GM19238 (cell line): ENCODE measurements at regions not wholly inside any gene's neighbourhood (a gene's known extent, or its start where the extent isn't known, plus 50 kb on each side); places are given as distances from the start of the nearest gene placed in this dataset.
"Not testable (repeated sequence)": the region's sequence is repeated elsewhere in the genome, so short reads cannot be mapped to it uniquely, and the experiment has no call there.

Experiments used
- DNase-seq: peaks from one replicate; pipeline ENCODE4 v3.0.0; 2011; ENCODE audit warnings: low spot score; ENCODE audit not compliant: insufficient read length

DNA sequence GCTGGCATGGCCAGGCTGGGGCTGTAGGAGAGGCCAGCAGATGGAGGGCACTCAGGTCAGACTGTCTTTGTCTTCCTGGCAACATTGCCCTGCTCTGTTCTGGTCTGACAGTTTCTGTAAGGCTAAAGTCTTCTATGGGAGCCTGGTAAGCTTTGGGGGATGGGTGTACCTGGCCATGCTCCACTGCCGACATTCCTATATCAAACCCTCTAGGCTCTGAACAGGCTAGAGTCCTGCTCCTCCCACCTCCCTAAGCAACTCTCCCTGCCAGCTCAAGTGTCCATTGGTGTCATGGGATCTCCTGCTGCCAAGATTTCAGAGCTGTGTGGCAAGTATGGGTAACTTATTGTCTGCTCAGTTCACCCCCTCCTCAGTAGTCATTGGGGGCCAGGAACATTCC lies 163.5 kb upstream of the UGT8 start:
- no peak for DNase-seq

DNA sequence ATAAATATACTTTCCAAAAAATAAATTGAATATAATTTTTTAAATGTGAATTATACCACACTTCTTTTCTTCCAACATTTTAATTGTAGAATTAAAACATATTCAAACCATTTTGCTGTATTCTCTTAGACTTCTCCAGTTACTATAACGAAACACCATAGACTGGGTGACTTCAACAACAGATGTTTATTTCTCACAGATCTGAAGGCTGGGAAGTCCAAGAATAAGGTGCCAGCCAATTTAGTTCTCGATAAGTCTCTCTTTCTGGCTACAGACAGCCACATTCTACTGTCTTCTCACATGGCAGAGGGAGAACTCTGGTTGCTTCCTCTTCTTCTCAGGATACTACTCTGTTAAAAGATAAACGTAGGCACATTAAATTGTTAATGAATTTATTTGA lies 155.8 kb upstream of the UGT8 start:
- no peak for DNase-seq

GRCh38 chr4:114444211-114444610 lies 154.4 kb upstream of the UGT8 start:
- no peak for DNase-seq

- not testable (repeated sequence) for DNase-seq
Observed at GRCh38 chr4:114447963-114448516, 150.6 kb upstream of the UGT8 start.

DNA sequence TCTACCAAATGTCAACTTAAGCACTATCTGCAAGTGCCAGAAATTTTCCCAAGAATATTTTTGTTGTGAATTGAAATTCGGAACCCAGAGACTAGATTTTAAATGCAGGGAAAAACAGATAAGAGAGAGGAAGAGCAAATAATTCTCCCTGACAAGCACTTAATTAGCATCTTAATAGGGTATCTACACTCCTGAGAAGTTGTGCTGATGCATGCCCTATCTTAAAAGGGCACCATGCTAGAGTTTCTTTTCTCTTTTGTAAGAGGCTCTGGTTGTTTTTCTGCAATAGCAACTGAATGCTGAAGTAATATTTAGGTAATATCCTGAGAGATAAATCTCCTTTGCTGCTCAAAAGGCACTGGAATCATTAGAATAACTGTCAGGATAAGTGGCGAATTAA lies 139.9 kb upstream of the UGT8 start:
- no peak for DNase-seq

- no peak for DNase-seq
Observed at GRCh38 chr4:114464726-114465272, 133.8 kb upstream of the UGT8 start.

- DNase-seq = no peak
Observed at GRCh38 chr4:114465766-114466165, 132.8 kb upstream of the UGT8 start.

DNA sequence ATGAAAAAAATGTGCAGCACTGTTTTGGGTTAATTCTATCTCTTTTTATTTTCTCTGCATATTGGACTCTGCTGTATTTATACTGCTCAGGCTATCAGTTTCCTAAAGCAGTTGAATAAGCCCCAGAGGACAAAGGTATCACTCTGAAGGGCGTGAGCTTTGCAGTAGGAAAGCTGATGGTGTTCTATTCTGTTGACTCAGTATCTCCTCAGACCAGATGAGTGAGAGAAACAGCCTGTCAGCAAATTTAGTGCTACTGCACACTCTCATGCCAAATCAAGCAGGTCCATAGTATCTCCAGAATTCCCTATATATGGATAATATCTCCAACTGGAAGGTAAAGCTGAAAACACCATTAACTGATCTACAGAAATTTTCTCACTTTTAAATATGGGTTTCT lies 132.3 kb upstream of the UGT8 start:
- no peak for DNase-seq

- no peak for DNase-seq
Observed at GRCh38 chr4:114472269-114473032, 126.2 kb upstream of the UGT8 start.

DNA sequence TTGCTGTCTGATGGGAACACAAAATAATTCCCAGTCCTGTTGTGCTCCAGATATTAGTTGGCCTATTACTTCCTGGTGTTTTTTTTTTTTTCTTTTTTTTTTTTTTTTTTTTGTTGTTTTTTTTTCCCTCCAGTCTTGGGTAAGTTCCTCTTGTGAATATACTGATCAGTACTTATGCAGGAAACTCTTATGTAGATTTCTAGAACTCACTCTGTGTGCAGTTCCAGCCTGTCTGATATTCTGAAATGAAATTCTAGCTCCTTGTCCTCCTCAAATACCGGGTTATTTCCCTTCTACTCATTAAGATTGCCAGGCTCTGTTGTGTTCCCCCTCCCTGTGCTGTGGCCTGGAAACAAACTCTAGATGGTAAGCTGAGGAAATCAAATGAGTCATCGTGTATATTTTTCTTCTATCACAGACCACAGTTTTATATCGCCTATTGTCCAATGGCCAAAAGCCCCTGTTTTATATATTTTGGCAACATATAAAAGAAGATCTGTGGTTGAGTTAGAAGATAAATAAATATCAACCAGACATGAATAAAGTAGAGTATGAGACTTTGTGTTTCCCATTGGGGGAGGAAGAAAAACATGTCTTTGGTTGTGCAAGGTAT lies 124.3 kb upstream of the UGT8 start:
- no peak for DNase-seq

DNA sequence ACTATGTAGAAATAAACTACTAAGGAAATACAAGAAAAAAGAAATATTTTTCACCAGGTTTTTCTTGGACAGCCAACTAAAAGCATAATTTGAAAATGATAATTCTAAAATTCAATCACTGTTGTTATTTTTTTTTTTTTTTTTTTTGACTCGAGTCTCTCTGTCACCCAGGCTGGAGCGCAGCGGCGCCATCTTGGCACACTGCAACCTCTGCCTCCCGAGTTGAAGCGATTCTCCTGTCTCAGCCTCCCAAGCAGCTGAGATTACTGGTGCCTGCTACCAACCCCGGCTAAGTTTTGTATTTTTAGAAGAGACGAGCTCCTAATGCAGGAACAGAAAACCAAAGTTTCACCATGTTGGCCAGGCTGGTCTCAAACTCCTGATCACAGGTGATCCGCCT lies 122.3 kb upstream of the UGT8 start:
- no peak for DNase-seq

DNA sequence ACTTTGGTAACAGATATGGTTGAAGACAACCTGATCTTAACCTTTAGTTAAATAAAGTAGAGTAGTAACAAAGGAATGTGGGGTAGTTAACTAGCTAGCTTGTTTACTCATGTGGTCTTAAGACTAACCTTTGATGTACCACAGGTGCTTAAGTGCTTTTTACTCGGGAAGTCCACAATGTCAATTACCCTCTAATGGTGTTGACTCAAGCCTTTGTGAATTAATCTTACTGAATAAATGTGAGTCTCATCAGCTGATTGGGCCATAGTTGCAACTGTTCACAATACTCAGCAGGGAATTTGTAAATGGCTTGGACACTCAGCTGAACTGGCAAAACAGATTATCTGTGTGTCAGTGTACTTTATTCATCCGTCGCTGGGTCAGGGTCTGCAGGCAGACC lies 119.0 kb upstream of the UGT8 start:
- no peak for DNase-seq

DNA sequence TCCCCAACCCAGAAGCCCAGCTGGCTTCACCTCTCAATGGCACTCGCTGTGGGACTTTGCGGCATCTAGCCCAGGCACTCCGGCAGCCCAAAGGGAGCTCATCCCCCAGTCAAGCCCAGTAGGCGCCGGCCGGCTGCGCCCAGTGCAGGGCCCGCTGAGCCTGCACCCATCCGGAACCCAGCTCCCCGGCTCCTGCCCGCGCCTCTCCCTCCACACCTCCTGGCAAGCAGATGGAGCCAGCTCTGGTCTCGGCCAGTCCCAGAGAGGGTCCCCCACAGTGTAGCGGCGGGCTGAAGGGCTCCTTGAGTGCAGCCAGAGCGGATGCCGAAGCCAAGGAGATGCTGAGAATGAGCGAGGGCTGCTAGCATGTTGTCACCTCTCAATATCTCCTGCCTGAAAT lies 116.8 kb upstream of the UGT8 start:
- no peak for DNase-seq

DNA sequence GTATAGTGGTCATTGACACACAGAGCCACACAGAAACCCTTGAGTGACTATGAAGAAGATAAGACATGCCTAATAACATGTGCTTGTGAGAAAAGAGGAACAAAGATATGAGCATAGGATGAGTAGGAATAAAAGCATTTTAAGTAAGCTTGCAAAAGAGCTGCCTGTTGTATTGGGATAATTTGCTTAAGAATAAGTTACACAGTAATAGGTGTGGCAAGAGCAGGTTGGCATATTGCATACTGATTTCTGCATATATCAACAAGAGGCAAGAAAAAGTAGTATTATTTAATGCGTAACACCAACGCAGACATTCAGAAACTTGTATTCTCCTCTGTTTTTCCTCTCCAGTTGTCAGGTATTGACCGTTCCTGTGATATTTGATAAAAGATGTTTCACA lies 111.5 kb upstream of the UGT8 start:
- DNase-seq = no peak

GRCh38 chr4:114488301-114488982 lies 110.2 kb upstream of the UGT8 start:
- no peak for DNase-seq

DNA sequence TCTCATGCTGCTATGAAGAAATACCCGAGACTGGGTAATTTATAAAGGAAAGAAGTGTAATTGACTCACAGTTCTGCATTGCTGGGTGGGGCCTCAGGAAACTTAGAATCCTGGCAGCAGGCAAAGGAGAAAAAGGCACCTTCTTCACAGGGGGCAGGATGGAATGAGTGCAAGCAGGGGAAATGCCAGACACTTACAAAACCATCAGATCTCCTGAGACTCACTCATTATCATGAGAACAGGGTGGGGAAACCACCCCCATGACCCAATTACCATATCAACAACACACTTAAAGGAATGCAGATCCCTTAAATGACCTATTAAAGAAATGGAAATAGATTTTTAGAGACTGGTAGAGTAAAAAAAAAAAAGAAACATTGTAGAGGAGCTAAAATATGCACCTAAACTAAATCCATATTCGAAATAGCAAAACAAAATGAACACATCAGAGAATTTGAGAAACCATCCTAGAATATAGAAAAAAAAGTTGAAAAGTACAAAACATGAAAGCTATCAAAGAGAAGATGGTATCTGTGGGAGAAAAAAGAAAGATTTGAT lies 104.3 kb upstream of the UGT8 start:
- DNase-seq = no peak

DNA sequence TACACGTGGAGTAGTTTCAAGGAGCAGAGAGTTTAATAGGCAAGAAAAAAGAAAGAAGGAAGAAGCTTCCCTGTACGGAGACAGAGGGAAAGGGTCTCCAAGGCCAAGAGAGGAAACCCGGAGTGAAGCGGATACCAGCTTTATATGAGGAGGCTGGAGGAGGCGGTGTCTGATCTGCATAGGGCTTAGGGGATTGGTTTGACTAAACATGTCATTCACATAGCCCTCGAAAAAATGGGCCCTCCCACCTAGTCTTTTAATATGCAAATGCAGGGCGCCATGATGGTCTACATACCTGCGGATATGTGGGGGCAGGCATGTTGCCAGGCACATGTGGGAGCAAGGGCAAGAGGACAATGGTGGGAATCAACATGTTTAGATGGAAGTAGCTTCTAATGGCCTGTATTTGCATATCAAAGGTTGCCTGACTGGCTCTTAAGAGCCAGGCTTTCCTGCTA lies 103.1 kb upstream of the UGT8 start:
- DNase-seq = no peak

- no peak for DNase-seq
Observed at GRCh38 chr4:114497116-114497515, 101.5 kb upstream of the UGT8 start.

- no peak for DNase-seq
Observed at GRCh38 chr4:114509340-114509739, 89.3 kb upstream of the UGT8 start.

DNA sequence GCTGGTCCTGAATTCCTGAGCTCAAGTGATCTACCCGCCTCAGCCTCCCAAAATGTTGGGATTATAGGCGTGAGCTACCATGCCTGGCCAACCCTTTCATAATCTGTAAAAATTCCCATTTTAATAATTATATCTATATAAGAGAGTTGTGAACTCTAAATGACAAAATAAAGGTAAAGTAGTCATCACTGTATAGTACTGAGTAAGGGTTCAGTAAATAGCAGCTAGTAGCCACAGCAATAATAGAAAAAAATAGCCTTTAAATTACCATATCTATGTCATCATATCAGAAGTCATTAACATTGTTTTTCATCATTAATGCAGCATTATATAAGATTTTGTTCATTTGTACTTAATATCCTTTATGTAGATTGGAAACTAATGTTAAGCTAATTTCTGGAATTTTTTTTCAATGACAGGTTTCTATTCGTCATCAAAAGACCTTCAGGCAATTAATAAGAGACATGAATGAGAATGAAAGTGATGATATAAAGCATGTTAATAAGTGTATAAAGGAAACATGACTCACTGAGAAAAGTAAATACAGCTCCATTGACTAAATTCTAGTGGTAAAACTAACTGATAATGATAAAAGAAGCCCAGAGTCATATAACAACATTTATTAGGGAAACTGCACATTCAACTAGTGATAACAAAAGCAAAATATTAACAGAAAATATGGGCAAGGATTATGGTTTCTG lies 85.9 kb upstream of the UGT8 start:
- DNase-seq = no peak

- no peak for DNase-seq
Observed at GRCh38 chr4:114519368-114519767, 79.2 kb upstream of the UGT8 start.
